Choroid plexus epithelial cell (primary cell): ENCODE measurements at regions not wholly inside any gene's neighbourhood (a gene's known extent, or its start where the extent isn't known, plus 50 kb on each side); places are given as distances from the start of the nearest gene placed in this dataset.

ENCODE experiments used
- DNase-seq: peaks from one replicate; pipeline ENCODE4 v3.0.0-alpha.2; 2010; ENCODE audit warnings: low read depth
- H3K4me3 ChIP-seq: 2 replicates; pipeline ENCODE4 v1.5.1; 2011; ENCODE audit warnings: low read depth, mild to moderate bottlenecking, control low read depth, low read length, moderate library complexity
- CTCF ChIP-seq: conservative IDR thresholded peaks from 2 replicates; pipeline ENCODE4 v1.5.1; 2011; ENCODE audit warnings: low read depth, mild to moderate bottlenecking, control low read depth, inconsistent platforms, low read length, moderate library complexity

DNA sequence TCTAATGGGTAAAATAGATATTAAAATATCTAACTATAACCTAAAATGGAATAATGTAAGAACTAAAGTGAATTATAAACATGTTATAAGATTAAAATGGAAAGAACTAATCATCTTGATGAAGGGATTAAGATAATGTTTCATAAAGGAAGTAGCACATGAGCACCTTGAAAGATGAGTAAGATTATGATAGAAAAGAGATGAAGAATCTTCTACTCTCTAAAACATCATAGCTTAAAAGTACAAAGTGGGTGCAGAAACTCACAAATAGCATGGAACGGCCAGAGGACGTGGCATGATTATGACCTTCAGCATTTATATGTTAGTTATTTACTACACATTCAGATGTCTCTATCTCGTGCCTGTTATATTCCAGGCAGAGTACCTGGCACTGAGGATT lies 76.2 kb upstream of the COL5A2 start:
- no peak for TF ChIP-seq CTCF
- no peak for DNase-seq
- no peak overlapping the region for H3K4me3 ChIP-seq

- TF ChIP-seq CTCF, result no peak
- H3K4me3 ChIP-seq, result no peak overlapping the region
- no peak for DNase-seq
Observed at GRCh38 chr2:189258616-189259365, 79.2 kb upstream of the COL5A2 start.

DNA sequence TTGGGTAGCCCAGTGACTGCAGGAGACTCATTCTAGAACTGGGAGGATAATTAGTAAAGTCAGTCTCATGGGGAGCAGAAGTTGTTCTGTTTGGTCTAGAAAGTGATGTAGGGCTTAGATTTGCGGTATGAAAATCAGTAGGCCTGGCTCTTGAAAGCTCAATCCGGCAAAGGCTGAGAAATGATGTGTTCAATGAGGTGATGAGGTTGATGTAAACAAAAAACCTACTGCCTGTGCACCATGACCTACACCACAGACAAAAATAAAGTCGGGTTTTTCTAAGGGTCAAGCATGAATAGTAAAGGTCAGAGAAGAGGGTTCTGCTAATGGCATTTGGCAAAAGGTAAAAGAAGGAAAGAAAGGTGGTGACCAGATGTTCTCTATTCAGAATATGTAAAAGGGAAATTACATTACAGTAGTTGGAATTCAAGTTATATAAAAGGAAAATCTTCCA lies 80.8 kb upstream of the COL5A2 start:
- no peak for TF ChIP-seq CTCF
- DNase-seq, result peak; percentile 71
- no peak overlapping the region for H3K4me3 ChIP-seq

- no peak overlapping the region for H3K4me3 ChIP-seq
- no peak for TF ChIP-seq CTCF
- DNase-seq, result peak; percentile 87
Observed at GRCh38 chr2:189261431-189261841, 81.9 kb upstream of the COL5A2 start.

GRCh38 chr2:189261916-189262315 lies 82.4 kb upstream of the COL5A2 start:
- no peak for TF ChIP-seq CTCF
- DNase-seq, result no peak
- H3K4me3 ChIP-seq, result no peak overlapping the region

DNA sequence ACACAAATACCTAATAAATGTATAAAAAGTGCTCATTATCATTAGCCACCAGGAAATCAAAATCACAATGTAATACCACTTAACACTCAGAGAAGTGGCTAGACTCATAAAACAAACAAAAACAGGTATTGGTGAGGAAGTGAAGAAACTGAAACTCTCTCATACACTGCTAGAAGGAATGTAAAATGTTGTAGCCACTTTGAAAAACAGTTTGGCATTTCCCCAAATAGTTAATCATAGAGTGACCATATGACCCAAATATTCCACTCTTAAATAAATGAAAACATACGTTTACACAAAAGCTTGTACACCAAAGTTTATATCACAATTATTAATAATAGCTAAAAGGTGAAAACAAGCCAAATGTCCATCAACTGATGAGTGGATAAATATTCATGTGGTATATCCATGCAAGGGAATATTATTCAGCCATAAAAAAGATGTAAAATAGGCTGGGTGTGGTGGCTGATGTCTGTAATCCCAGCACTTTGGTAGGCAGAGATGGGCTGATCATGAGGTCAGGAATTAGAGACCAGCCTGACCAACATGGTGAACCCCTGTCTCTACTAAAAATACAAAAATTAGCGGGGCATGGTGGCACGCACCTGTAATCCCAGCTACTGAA lies 86.2 kb upstream of the COL5A2 start:
- no peak for DNase-seq
- no peak for TF ChIP-seq CTCF

GRCh38 chr2:189267491-189267890 lies 87.9 kb upstream of the COL5A2 start:
- DNase-seq, result no peak
- no peak overlapping the region for H3K4me3 ChIP-seq
- no peak for TF ChIP-seq CTCF

More for the DNA sequence above, 86.2 kb upstream of the COL5A2 start:
- H3K4me3 ChIP-seq, result no peak overlapping the region
